HG03460 (cell line): ENCODE measurements at regions not wholly inside any gene's neighbourhood (a gene's known extent, or its start where the extent isn't known, plus 50 kb on each side); places are given as distances from the start of the nearest gene placed in this dataset.
"Not testable (repeated sequence)": the region's sequence is repeated elsewhere in the genome, so short reads cannot be mapped to it uniquely, and the experiment has no call there.

Experiments
- ATAC-seq: cut with Tn5 transposase; IDR thresholded peaks from one replicate; pipeline ENCODE4 v1.9.1; 2021; ENCODE audit not compliant: unreplicated experiment

GRCh38 chr2:166831930-166832329 lies 56.4 kb upstream of the XIRP2 start:
- ATAC-seq, result no peak

- no peak for ATAC-seq
Measured at GRCh38 chr2:166825914-166826313, 62.4 kb upstream of the XIRP2 start.

GRCh38 chr2:166814335-166814734 lies 73.9 kb upstream of the XIRP2 start:
- no peak for ATAC-seq

- no peak for ATAC-seq
Measured at GRCh38 chr2:166812166-166812891, 76.0 kb upstream of the XIRP2 start.

- ATAC-seq, result no peak
Measured at GRCh38 chr2:166805753-166806152, 82.5 kb upstream of the XIRP2 start.

- ATAC-seq, result no peak
Measured at GRCh38 chr2:166803373-166804000, 84.8 kb upstream of the XIRP2 start.

GRCh38 chr2:166802475-166802874 lies 85.8 kb upstream of the XIRP2 start:
- ATAC-seq, result no peak

- ATAC-seq, result no peak
Measured at GRCh38 chr2:166792808-166793207, 95.5 kb upstream of the XIRP2 start.

GRCh38 chr2:166786707-166787106 lies 101.6 kb upstream of the XIRP2 start:
- no peak for ATAC-seq

- ATAC-seq, result no peak
Measured at GRCh38 chr2:166784296-166784946, 103.9 kb upstream of the XIRP2 start.

- ATAC-seq, result no peak
Measured at GRCh38 chr2:166775176-166775575, 113.1 kb upstream of the XIRP2 start.

- no peak for ATAC-seq
Measured at GRCh38 chr2:166773308-166773949, 114.9 kb upstream of the XIRP2 start.

- ATAC-seq, result peak; percentile 73
Measured at GRCh38 chr2:166768393-166769123, 119.7 kb upstream of the XIRP2 start.

- not testable (repeated sequence) for ATAC-seq
Measured at GRCh38 chr2:166766769-166767322, 121.4 kb upstream of the XIRP2 start.

GRCh38 chr2:166766220-166766619 lies 122.1 kb upstream of the XIRP2 start:
- ATAC-seq, result no peak

- no peak for ATAC-seq
Measured at GRCh38 chr2:166765141-166765540, 123.1 kb upstream of the XIRP2 start.

- ATAC-seq, result no peak
Measured at GRCh38 chr2:166764702-166765101, 123.6 kb upstream of the XIRP2 start.

- no peak for ATAC-seq
Measured at GRCh38 chr2:166764216-166764615, 124.1 kb upstream of the XIRP2 start.

- ATAC-seq, result no peak
Measured at GRCh38 chr2:166762746-166763145, 125.5 kb upstream of the XIRP2 start.

- no peak for ATAC-seq
Measured at GRCh38 chr2:166758956-166759355, 129.3 kb upstream of the XIRP2 start.

GRCh38 chr2:166750624-166751023 lies 137.7 kb upstream of the XIRP2 start:
- ATAC-seq, result no peak
